Ammon's horn (tissue), 1 donor: ENCODE measurements at regions not wholly inside any gene's neighbourhood (a gene's known extent, or its start where the extent isn't known, plus 50 kb on each side); places are given as distances from the start of the nearest gene placed in this dataset.
A peak's percentile ranks its signal among the peaks of the same experiment; 100 is the strongest.

Experiments used
- DNase-seq: peaks from one replicate; pipeline ENCODE4 v3.0.0-alpha.2; 2016; ENCODE audit warnings: low spot score

GRCh38 chr9:118578467-118578866, 790.8 kb downstream of the BRINP1 start:
- DNase-seq, result no peak

- no peak for DNase-seq
Observed at GRCh38 chr9:118583414-118583813, 785.8 kb downstream of the BRINP1 start.

DNA sequence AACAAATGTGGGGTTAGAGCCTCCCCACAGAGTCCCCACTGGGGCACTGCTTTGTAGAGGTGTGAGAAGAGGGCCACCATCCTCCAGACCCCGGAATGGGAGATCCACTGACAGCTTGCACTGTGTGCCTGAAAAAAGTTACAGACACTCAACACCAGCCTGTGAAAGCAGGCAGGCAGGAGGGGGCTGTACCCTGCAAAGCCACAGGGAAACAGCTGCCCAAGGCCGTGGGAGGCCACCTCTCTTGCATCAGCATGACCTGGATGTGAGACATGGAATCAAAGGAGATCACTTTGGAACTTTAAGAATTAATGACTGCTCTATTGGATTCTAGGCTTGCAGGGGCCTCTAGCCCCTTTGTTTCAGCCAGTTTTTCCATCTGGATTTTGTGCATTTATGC, 782.3 kb downstream of the BRINP1 start:
- no peak for DNase-seq

GRCh38 chr9:118594428-118594827, 774.8 kb downstream of the BRINP1 start:
- DNase-seq, result no peak

DNA sequence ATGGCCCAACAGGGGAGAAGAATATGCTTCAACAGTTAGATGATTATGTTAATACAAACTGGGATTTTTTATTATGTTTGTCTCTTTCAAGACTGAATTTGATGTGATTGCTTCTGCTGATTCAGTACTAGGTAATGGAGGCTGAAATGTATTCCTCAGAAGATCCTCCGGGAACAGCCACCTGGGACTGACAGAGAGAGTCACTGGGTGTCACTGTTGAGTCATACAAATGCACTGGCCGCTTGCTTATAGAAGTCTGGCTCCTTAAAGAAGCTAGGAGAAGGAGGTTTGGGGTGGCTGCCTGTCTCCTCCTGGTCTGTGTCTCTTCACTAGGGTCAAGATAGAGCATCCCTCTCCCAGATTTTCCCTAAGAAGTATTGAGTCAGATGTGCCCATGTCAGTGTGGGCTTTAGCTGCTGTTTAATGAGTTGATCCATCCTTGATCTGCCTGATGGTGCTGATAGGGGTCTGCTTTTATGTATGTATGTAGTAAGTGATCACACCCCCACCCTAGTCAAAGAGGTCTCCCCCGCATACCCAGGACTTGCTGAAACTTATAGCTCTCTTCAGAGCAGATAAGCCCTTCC, 773.4 kb downstream of the BRINP1 start:
- DNase-seq, result peak; percentile 80

- DNase-seq, result no peak
Observed at GRCh38 chr9:118596374-118597015, 772.7 kb downstream of the BRINP1 start.

DNA sequence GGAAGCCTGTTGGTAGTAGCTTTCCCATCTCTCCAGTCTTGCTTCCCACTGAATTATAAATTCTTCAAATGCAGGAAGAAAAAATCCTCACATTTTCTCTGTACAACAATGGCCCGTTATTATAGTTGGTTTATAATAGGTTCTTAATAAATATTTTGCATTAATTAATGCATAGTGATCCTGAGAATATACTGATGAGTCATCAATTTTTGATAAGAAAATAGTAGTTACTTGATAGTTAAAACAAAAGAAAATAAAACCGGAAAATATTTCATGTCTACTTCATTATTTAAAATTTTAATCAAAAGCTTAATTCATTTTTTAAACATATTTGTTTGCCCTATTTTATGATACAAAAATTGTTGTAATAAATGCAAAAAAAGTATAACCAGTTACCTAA, 762.6 kb downstream of the BRINP1 start:
- DNase-seq, result no peak

DNA sequence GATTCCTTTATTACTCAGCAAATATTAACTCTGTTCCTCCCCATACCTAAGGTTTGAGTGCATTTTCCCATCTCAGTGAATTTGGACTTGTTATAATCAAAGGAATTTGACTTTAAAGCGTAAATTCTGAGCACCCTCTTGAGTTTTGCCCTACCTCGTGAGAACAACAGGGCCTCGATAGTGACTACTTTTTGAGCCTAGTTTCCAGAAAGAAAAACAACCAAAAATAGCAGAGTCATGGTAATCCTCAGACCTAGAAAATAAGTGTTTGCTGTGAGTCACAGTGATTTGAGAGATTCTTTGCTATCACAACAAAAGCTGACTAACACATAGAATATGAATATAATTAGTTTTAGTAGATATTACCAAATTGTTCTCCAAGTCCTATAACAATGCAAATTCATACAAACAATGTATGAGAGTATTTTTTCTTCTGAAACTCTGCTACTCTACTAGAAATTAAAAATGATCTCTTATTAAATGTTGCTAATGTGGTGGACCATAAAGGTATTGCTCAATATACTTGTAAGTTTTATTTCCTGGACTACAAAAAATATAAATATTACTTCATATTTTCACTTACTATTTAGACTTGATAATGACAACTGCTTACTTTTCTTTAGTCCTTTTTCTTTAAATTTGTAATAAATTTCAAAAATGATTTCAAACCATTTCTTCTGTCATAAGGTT, 759.7 kb downstream of the BRINP1 start:
- DNase-seq, result no peak

- no peak for DNase-seq
Observed at GRCh38 chr9:118612201-118612600, 757.0 kb downstream of the BRINP1 start.

DNA sequence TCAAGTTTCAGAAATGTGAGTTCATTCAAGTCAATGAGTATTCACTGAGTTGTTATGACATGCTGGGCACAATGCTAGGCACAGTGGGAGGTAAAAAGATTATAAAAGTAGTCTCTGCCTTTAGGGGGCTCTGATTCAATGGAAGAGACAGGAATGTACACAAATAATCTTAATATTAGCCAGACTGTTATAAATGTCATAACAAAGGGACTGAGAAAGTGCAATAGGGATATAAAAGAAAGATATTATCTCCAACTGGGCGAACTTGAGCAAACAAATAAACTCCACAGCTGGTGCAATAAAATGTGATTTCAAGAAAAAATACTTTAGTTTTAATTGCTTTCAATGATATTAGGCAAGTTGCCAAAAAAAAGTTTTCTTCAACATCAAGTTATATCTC, 755.2 kb downstream of the BRINP1 start:
- DNase-seq, result no peak

DNA sequence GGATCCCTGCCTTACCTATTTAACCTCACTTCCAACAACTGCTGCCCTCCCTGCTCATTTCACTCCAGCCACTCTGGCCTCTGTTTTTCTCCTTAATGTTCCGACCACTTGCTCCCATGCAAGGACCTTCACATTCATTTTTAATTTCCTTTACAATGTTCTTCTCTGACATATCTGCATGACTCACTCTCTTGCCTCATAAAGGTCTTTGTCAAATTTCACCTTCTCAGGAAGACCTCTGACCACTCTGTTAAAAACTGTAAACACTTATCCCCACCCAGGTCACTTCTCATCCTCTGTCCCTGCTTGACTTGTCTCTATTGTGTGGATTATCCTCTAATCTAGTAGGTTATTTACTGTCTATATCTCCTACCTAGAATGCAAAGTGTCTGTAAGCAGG, 751.2 kb downstream of the BRINP1 start:
- DNase-seq, result no peak

DNA sequence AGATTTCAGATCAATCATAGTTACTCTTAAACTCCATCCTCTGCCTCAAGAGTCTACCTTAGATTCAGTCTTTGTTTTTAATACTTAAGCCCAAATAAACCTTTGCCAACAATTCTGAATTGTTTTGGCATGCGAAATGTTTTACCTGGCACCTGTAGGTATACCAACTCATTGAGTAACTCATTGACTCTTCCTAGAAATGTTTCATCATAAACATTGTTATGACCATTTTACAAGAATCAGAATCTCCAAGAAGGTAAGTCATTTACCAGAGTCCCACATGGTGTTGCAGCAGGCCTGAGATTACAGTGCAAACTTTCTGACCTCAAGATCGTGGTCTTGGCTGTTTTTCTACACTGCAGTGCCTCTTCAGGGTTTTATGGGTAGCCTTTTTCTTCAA, 750.4 kb downstream of the BRINP1 start:
- no peak for DNase-seq

DNA sequence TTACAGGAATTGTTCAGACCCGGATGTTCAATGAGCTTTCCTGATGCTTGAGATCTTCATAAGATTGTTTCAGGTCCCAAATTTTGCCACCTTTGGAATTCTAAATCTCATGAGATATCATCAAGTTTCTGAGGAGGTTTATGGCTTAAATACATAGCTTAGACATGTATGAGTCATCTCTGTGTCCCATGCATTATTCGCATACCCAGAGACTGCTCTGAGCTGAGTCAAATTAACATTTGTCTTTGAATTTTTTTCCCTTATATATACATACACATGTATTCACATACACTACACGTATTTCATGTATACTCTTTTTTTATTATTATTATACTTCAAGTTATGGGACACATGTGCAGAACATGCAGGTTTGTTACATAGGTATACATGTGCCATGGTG, 744.6 kb downstream of the BRINP1 start:
- no peak for DNase-seq

- no peak for DNase-seq
Observed at GRCh38 chr9:118630079-118630478, 739.2 kb downstream of the BRINP1 start.

- no peak for DNase-seq
Observed at GRCh38 chr9:118630931-118631595, 738.2 kb downstream of the BRINP1 start.

DNA sequence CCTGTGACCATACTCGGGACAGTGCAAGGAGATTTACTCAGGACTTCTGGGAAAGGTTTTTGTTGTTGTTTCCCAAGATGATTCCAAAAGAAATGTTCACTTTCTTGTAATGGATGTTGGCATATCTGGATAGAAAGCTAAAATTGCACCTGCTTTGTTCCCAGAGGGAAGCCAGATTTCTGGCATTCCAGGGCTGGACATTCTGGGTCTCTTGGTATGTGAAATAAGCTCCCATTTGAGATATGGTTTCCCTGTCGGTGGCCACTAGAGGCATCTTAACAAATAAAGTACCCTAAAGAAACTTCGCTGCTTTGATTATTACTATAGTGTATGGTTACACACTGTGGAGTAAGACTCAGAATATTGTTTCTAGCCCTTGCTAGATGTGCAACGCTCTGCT, 737.3 kb downstream of the BRINP1 start:
- DNase-seq, result no peak

DNA sequence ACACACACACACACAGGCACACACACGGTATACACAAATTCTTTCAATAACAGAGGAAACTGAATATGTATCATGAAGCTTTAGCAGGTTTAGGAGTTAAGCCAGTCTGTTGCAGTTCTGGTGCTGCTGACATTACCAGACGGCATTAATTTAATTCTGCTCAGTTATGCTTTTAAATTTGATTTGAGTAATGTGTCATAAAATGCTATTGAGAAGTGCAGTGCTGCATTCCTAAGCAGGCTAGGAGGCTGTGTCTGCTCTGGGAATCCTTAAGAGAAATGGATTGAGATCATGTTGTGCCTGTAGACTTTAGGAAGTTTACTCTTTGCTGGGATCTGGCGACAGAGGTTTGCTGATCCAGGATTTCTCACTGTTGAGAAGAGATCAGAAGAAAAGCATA, 733.8 kb downstream of the BRINP1 start:
- peak; percentile 8 for DNase-seq

- DNase-seq, result no peak
Observed at GRCh38 chr9:118637681-118638080, 731.6 kb downstream of the BRINP1 start.

DNA sequence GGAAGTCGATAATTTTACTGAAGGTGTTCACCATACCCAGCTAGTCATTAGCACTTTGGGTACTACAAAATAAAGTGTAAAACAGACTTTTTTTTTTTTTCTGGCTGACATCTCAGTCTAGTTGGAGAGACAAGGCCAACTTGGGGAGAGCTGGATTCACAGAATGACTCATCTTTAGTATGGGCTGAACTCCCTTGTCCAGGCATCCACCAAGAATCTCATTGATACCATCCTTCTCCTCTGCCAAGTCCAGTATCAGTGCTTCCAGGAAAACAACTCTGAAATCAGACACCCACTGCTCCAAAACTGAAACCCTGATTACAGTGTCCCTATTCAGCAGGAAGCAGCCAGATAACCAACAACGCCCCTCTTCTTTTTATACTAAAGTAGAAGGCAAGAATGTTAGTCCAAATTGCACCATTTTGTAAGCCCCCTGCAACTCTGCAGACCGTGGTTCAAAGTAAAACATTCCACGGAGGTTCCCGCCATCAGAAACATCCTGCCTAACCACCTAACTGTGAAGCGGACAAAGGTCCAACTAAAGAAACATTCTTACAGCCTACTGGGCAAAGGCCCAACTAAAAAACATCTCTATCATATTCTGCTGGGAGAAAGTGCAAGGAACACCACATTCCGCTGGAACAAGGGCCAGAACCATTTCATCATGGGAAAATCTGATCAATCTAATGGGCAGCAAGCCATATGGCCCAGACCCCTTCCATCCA, 728.2 kb downstream of the BRINP1 start:
- DNase-seq, result no peak

GRCh38 chr9:118643118-118643517, 726.1 kb downstream of the BRINP1 start:
- DNase-seq, result no peak

DNA sequence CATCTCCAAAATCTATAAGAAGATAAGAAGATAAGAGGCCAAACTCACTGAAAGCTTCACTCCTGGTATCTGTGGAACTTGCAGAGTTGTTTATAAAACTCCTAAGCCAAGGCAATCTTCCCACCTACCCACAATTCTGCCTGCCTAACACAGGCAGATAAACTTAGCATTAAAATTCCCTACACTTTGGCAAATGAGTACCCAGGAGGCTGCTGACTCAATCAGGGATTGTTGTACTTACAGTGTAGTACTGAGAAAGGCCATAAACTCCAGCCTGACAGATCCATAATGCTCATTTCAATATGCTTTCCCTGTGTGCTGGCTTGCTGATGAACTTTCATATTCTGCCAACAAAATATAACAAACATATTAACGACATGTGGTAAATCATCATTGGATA, 725.2 kb downstream of the BRINP1 start:
- DNase-seq, result no peak

DNA sequence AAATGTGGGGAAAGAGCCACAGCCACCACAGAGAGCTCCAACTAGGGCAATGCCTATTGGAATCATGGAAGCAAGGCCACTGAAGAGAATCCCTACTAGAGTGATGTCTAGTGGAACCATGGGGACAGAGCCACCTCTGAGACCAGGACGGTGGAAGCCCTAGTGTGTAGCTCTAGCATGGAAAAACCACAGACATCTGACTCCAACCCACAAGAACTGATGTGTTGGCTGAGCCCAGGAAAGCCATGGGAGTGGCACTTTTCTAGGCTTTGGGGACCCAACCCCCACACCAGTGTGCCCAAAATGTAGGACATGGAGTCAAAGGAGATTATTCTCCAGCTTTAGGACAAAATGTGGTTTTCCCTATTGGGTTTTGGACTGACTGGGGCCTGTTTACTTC, 721.9 kb downstream of the BRINP1 start:
- DNase-seq, result no peak
